Activated T-cell treated with anti-CD3 and anti-CD28 coated beads for 24 hours (primary cell): ENCODE measurements at regions not wholly inside any gene's neighbourhood (a gene's known extent, or its start where the extent isn't known, plus 50 kb on each side); places are given as distances from the start of the nearest gene placed in this dataset.
"Not testable (repeated sequence)": the region's sequence is repeated elsewhere in the genome, so short reads cannot be mapped to it uniquely, and the experiment has no call there.

Experiments
- DNase-seq: peaks from one replicate; pipeline ENCODE4 v3.0.0-alpha.2; 2020; ENCODE audit warnings: low read depth

DNA sequence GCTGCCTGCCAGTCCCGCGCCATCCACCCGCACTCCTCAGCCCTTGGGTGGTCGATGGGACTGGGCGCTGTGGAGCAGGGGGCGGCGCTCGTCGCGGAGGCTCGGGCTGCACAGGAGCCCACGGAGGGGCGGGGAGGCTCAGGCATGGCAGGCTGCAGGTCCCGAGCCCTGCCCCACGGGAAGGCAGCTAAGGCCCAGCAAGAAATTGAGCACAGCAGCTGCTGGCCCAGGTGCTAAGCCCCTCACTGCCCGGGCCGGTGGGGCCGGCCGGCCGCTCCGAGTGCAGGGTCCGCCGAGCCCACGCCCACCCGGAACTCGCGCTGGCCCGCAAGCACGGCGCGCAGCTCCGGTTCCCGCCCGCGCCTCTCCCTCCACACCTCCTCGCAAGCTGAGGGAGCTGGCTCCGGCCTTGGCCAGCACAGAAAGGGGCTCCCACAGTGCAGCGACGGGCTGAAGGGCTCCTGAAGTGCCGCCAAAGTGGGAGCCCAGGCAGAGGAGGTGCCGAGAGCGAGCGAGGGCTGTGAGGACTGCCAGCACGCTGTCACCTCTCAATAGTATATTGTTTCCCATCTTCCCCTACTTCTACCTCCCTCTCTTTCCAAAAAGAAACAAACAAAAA is 219.6 kb downstream of the BAMBI start:
- DNase-seq: not testable (repeated sequence)

DNA sequence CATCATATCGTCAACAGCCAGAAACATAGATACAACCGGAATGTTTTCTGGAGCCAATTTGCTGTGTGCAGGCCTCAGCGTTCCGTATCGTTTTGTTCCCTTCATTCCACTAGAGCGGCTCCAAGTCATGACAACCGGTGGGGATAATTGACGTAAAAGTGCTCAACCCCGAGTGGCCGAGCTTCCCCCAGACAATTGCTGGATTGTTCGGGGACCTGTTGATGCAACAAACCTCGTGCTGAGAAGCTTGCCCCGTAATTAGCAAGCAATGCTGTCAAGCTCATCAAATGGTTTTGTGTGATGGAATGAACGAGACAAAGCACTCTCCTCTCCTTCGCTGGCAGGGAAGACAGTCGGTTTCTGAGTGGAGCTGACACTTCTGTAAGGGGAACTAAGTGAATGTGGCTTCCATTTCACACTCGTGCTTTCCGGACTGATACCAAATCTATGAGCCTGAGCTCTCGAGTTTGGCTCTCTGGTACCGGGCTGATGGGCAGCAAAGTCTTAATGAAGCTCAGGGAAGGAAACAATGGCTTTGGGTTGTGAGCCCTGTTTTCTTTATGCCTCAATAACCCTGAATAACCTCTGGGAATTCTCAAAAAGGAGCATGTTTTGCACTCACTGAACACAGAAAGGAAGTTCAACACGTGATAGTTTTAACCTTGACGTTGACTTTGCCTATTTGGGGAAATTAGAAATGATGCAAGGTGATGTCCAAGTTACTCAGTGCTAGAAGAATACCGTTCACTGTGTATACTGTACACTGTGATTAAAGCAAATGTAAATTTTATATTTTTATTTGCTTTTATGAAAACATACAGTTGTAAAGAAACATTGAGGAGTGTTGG is 220.5 kb downstream of the BAMBI start:
- DNase-seq: no peak

GRCh38 chr10:28902215-28902614 is 224.9 kb downstream of the BAMBI start:
- DNase-seq: no peak

GRCh38 chr10:28903063-28903462 is 225.7 kb downstream of the BAMBI start:
- no peak for DNase-seq

GRCh38 chr10:28903736-28904135 is 226.4 kb downstream of the BAMBI start:
- no peak for DNase-seq

GRCh38 chr10:28905371-28905770 is 228.1 kb downstream of the BAMBI start:
- no peak for DNase-seq

DNA sequence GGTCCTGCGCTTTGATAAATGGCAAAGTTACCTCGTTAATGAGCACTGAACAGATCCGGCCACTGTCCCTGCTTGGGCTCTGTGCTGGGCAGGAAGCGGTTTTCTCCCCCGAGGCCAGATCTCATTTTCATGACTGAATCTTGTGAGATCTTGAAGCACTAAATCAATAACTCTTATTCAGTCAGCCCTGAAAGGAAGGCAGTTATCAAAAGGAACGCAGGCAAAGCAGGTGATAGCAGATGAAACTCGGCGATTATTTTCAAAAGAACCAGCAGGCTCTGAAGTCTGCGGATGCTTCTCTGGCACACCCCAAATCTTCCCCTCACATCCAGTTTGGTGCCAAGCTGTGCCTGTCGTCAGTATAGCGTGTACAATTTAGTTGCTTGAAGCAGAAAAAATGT is 228.7 kb downstream of the BAMBI start:
- no peak for DNase-seq

DNA sequence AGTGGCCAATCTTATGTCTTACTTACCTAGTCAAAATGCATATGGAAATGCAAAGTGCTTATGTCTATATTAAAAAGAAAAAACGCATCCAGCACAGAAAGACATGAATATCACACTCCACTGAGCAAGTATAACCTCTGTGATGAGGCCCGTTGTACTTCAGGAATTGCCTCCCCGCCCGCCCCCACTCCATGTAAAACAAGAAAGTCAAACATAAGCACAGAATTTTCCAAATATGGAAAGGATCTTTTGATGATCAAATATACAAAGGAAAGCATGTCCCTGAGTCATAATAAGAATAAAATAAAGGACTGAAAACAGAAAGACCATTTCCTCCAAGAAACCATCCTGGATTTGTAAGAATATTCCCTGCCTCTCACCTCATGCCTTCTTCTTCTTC is 229.1 kb downstream of the BAMBI start:
- no peak for DNase-seq

GRCh38 chr10:28906934-28907333 is 229.6 kb downstream of the BAMBI start:
- no peak for DNase-seq

DNA sequence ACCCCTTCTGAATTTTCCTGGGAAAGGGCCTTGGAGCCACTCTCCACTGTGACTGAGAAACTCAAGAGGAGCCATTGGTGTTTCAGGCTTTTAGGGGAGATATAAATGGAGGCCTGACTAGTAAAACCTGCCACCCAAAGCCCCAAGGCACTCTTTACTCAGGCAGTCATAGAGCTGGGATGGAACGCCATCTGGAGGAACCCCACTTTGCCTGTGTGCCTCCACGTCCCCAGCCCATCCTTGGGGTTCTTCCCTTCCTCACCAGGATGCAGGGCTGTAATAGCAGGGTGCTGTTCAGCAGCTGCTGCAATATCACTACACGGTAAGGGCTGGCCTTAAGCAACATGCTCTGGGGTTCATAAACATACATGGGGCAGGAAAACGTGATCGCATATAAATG is 232.6 kb downstream of the BAMBI start:
- DNase-seq: no peak

GRCh38 chr10:28910956-28911355 is 233.6 kb downstream of the BAMBI start:
- DNase-seq: no peak

- not testable (repeated sequence) for DNase-seq
Observed at GRCh38 chr10:28911511-28911910, 234.2 kb downstream of the BAMBI start.

GRCh38 chr10:28912017-28912783 is 234.9 kb downstream of the BAMBI start:
- no peak for DNase-seq

DNA sequence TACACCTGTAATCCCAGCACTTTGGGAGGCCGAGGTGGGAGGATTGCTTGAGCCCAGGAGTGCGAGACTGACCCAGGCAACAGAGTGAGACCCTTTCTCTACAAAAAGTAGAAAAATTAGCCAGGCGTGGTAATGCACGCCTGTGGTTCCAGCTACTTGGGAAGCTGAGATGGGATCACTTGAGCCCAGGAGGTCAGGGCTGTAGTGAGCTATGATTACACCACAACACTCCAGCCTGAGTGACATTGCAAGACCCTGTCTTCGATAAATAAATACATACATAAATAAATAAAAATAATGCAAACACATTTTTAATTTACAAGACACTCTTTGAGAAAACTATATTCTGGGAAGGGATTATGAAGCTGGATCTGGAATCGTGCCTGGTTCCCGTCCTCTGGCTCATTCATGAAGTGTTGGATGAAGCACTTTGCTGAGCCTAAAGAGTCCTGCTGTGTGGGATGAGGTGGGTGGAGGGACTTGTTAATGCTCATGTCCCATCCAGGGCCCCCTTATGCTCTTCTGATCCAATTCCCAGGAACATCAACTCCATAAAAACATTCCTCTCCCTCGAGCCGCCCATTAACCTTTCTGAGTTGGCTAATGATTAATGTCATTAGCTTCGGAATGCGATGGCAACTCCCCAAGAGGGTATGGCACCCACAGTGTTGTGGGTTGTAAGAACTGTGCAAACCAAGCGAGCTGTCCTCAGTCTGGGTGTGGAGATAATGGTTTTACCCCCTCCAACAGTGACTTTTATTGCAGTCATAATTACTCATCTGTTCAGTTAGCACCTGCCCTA is 236.3 kb downstream of the BAMBI start:
- no peak for DNase-seq

GRCh38 chr10:28914701-28915100 is 237.4 kb downstream of the BAMBI start:
- DNase-seq: no peak

DNA sequence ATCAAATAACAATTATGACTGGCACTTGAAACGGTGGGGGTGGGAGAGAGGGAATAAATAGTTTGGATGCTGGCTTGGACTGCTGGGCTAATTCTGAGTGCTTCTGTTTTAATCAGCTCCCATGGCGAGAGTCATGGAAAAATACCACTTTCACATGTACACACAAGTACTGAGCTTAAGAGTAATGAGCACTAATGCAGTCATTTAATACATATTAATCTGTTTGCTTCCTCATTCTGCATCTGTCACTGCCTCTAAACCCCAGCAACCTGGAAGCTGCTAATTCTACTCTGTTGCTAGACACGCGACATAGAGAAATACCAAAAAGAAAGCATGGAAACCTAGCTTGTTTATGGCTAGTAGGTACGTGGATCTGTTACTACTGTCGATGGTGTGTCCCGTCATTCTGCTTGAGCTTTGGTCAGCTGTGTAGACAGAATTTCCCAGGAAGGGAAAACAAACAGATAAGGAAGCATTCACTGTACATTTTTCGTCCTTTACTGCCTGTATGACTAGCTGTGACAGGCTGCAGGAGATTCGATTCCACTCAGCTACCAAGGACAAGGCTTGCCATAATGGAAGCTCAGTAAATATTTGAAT is 238.8 kb downstream of the BAMBI start:
- DNase-seq: no peak

DNA sequence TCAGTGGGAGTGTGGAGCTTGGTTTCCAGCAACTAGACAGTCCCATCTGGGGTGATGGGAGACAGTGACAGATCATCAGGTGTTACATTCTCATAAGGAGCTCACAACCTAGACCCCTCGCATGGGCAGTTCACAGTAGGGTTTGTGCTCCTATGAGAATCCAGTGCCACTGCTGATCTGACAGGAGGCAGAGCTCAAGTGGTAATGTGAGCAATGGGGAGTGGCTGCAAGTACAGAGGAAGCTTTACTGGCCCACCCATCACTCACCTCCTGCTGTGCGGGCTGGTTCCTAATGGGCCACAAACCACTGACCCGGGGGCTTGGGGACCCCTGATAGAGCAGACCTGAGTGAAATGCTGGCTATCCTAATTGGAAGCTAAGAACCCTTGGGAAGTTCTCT is 242.8 kb downstream of the BAMBI start:
- no peak for DNase-seq

GRCh38 chr10:28922127-28922526 is 244.8 kb downstream of the BAMBI start:
- no peak for DNase-seq

DNA sequence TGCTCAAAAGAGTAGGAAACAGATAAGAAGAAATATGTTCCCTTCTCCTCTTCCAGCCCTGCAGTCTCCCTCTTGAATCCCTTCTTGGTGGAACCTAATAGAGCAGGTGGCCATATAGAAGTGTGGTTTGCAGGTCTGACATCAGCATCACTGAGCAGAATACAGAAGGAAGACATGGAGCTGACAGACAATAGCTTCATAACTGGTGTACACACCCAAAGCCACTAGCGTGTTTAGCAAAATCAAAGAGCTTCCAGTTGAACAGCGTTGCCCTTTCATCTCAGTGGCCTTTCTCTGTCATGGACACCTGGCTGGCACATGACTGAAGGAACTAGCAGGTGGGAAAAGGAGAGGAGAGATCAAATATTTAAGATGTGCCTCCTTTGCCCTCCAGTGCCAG is 245.5 kb downstream of the BAMBI start:
- DNase-seq: no peak

GRCh38 chr10:28924717-28925116 is 247.4 kb downstream of the BAMBI start:
- DNase-seq: no peak

DNA sequence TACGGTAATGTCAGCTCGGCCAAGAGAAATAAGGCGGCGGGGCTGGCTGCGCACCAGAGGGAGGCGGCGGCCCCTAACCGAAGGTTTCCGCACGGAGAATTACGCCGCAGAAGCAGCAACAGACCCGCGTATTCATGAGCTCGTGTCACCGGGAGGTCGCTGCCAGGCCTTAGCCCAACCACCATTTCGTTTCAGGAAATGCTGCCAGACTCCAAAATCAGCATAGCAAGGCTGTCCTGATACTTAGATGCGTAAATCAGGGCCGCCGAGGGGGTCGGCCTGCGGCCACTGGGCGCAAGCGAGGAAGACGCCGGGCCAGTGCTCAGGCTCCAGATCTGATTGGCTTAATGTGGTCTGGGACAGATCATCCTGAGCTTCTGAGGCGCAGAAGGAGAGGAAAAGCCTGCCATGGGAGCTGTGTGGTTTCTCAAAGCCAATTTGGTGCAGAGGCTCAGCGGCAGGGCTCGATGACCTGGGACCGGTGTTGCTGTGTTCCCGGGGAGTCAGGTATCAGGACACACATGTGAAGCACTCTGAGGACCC is 247.9 kb downstream of the BAMBI start:
- no peak for DNase-seq
